ENCODE measurements at regions not wholly inside any gene's neighbourhood (a gene's known extent, or its start where the extent isn't known, plus 50 kb on each side); places are given as distances from the start of the nearest gene placed in this dataset.
A peak's percentile ranks its signal among the peaks of the same experiment; 100 is the strongest.

DNA sequence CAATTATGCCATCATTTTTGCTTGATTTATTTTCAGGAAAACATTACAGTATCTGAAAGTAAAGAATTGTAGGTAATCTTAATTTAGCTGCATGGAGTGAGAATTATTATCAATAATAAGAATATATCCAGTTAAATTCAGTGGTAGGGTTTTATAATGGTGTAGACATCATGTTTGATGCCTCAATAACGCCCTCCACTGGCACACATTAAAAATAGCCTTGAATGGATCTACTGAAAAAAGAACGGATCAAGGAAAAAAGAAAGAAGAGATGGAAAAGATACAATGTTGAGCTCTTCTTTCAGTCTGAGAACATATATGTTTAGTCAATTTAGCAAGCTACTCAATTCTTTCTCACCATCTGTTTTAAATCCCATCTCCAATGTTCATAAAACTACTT lies 319.2 kb downstream of the CDC14C start:
- Histone ChIP-seq H3K27me3 (ENCODE audit: control insufficient read depth, insufficient read depth, low read length) (no peaks in the 10 kb centered on the region), H3K4me3 (ENCODE audit: low read length) (no peak overlapping the region), H3K36me3 (ENCODE audit: control insufficient read depth, insufficient read depth, low read length) (no peaks in the 10 kb centered on the region), H3K27ac (ENCODE audit: low read length) (no peak overlapping the region), H3K9me3 (ENCODE audit: control insufficient read depth, insufficient read depth, low read length) (no peaks in the 10 kb centered on the region), H3K4me1 (ENCODE audit: control insufficient read depth, insufficient read depth, low read length) (peaks cover 8% of the 10 kb centered on the region; the same call in 1 of the 2 replicates)
- DNase-seq (ENCODE audit: low read depth, low spot score): no peak
- no CpG with 5 or more reads among the region's 2 CpGs for WGBS (ENCODE audit: insufficient coverage, insufficient read length)

DNA sequence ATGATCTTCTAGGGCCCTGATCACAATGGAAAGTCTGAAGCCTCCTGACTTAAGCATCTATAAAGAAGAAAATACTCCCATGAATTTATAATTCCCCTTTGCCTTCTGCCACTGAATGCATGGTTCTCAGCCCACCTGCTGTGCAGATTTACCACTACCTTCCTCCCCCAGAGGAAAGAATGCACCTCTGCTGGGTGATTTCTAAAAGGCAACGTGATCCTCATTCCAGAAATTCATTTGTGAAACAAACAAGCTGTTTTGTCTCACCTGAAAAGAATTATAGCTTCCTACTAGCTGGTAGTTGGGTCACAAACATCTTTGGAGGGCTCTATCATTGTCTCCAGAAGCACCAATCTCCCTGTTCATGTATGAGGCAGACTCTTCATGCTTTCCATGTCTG lies 320.2 kb downstream of the CDC14C start:
- Histone ChIP-seq H3K4me1 (ENCODE audit: control insufficient read depth, insufficient read depth, low read length) (peaks cover 8% of the 10 kb centered on the region; the same call in 1 of the 2 replicates), H3K9me3 (ENCODE audit: control insufficient read depth, insufficient read depth, low read length) (no peaks in the 10 kb centered on the region), H3K4me3 (ENCODE audit: low read length) (no peak overlapping the region), H3K27ac (ENCODE audit: low read length) (no peak overlapping the region), H3K27me3 (ENCODE audit: control insufficient read depth, insufficient read depth, low read length) (no peaks in the 10 kb centered on the region), H3K36me3 (ENCODE audit: control insufficient read depth, insufficient read depth, low read length) (no peaks in the 10 kb centered on the region)
- no CpG with 5 or more reads among the region's 1 CpG for WGBS (ENCODE audit: insufficient coverage, insufficient read length)
- DNase-seq (ENCODE audit: low read depth, low spot score): no peak

DNA sequence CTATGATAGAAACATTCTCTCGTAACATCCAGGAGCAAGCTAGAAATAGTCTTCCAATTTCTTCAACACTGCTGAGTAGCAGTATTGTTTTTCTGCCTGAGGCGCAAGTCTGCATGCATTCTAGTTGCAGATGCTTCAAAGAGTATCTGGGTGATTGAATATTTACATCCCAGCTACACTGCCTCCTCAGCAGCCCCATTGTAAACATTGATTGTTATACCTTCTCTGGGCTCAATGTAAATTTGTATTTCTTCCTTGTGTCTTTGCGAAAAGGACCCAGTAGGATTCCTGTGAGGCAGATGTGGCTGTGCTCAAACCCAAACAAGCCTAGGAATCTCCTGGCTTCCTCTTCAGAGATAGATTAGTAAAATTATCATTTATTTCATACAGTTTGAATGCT lies 320.7 kb downstream of the CDC14C start:
- WGBS (ENCODE audit: insufficient coverage, insufficient read length): no CpG with 5 or more reads among the region's 3 CpGs
- H3K27ac ChIP-seq (ENCODE audit: low read length): peak overlapping the region; percentile 91
- no peak for DNase-seq (ENCODE audit: low read depth, low spot score)
- H3K9me3 ChIP-seq (ENCODE audit: control insufficient read depth, insufficient read depth, low read length): no peaks in the 10 kb centered on the region
- H3K27me3 ChIP-seq (ENCODE audit: control insufficient read depth, insufficient read depth, low read length): no peaks in the 10 kb centered on the region
- H3K4me1 ChIP-seq (ENCODE audit: control insufficient read depth, insufficient read depth, low read length): peaks cover 8% of the 10 kb centered on the region; the same call in 1 of the 2 replicates
- H3K4me3 ChIP-seq (ENCODE audit: low read length): no peak overlapping the region
- no peaks in the 10 kb centered on the region for H3K36me3 ChIP-seq (ENCODE audit: control insufficient read depth, insufficient read depth, low read length)

- Histone ChIP-seq H3K36me3 (ENCODE audit: control insufficient read depth, insufficient read depth, low read length) (no peaks in the 10 kb centered on the region), H3K27ac (ENCODE audit: low read length) (no peak overlapping the region), H3K4me3 (ENCODE audit: low read length) (no peak overlapping the region), H3K27me3 (ENCODE audit: control insufficient read depth, insufficient read depth, low read length) (no peaks in the 10 kb centered on the region), H3K9me3 (ENCODE audit: control insufficient read depth, insufficient read depth, low read length) (no peaks in the 10 kb centered on the region), H3K4me1 (ENCODE audit: control insufficient read depth, insufficient read depth, low read length) (peaks cover 8% of the 10 kb centered on the region; the same call in 1 of the 2 replicates)
- DNase-seq (ENCODE audit: low read depth, low spot score): no peak
- no CpG with 5 or more reads among the region's 3 CpGs for WGBS (ENCODE audit: insufficient coverage, insufficient read length)
Measured at GRCh38 chr7:49247759-49248158, 323.4 kb downstream of the CDC14C start.

DNA sequence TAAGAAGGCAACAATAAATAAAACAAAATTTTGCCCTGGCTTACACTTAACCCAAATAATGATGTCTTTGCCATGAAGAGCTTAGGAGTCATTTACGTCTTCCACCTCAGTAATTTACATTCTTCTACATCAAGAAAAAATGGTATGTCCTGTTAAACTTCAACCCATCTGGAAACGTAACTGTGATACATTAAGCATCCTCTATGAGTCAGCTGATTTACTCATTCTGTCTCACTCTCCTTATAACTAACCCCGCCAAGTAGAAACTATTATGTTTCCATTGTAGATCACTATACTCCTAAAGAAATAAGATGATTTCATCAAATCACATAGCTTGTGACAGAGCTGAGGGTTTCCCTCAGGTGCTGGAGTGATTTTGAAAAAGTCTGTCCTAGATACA lies 330.7 kb downstream of the CDC14C start:
- no CpG with 5 or more reads among the region's 3 CpGs for WGBS (ENCODE audit: insufficient coverage, insufficient read length)
- no peaks in the 10 kb centered on the region for H3K36me3 ChIP-seq (ENCODE audit: control insufficient read depth, insufficient read depth, low read length)
- H3K27ac ChIP-seq (ENCODE audit: low read length): no peak overlapping the region
- no peaks in the 10 kb centered on the region for H3K27me3 ChIP-seq (ENCODE audit: control insufficient read depth, insufficient read depth, low read length)
- H3K4me3 ChIP-seq (ENCODE audit: low read length): no peak overlapping the region
- DNase-seq (ENCODE audit: low read depth, low spot score): no peak
- H3K9me3 ChIP-seq (ENCODE audit: control insufficient read depth, insufficient read depth, low read length): no peaks in the 10 kb centered on the region
- no peaks in the 10 kb centered on the region for H3K4me1 ChIP-seq (ENCODE audit: control insufficient read depth, insufficient read depth, low read length)

- no peaks in the 10 kb centered on the region for H3K4me1 ChIP-seq (ENCODE audit: control insufficient read depth, insufficient read depth, low read length)
- no peaks in the 10 kb centered on the region for H3K27me3 ChIP-seq (ENCODE audit: control insufficient read depth, insufficient read depth, low read length)
- no peaks in the 10 kb centered on the region for H3K36me3 ChIP-seq (ENCODE audit: control insufficient read depth, insufficient read depth, low read length)
- no peak overlapping the region for H3K4me3 ChIP-seq (ENCODE audit: low read length)
- DNase-seq (ENCODE audit: low read depth, low spot score): no peak
- no peak overlapping the region for H3K27ac ChIP-seq (ENCODE audit: low read length)
- no peaks in the 10 kb centered on the region for H3K9me3 ChIP-seq (ENCODE audit: control insufficient read depth, insufficient read depth, low read length)
- WGBS (ENCODE audit: insufficient coverage, insufficient read length): no CpG with 5 or more reads among the region's 2 CpGs
Measured at GRCh38 chr7:49260538-49260937, 336.2 kb downstream of the CDC14C start.

DNA sequence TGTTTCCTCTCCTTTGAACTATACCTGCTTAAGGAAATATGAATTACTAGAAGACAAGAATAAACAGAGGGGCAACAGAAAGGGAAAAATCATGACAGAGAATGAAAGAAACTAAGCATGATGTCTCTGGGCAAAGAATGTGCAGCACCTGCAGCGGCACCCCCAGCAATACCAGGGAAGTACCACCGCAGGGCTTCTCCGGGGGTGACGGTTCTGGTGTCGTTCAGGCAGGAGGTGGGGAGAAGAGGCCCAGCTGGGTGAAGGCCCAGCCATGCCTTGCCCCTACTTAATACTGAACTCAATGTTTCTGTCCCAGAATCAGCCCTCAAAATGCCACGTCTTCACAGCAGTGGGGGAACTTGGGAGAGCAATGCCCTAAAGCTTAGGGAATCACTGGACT lies 337.6 kb downstream of the CDC14C start:
- no peaks in the 10 kb centered on the region for H3K27me3 ChIP-seq (ENCODE audit: control insufficient read depth, insufficient read depth, low read length)
- H3K36me3 ChIP-seq (ENCODE audit: control insufficient read depth, insufficient read depth, low read length): no peaks in the 10 kb centered on the region
- H3K4me3 ChIP-seq (ENCODE audit: low read length): no peak overlapping the region
- no peaks in the 10 kb centered on the region for H3K4me1 ChIP-seq (ENCODE audit: control insufficient read depth, insufficient read depth, low read length)
- H3K27ac ChIP-seq (ENCODE audit: low read length): no peak overlapping the region
- H3K9me3 ChIP-seq (ENCODE audit: control insufficient read depth, insufficient read depth, low read length): no peaks in the 10 kb centered on the region
- WGBS (ENCODE audit: insufficient coverage, insufficient read length): no CpG with 5 or more reads among the region's 6 CpGs
- no peak for DNase-seq (ENCODE audit: low read depth, low spot score)

DNA sequence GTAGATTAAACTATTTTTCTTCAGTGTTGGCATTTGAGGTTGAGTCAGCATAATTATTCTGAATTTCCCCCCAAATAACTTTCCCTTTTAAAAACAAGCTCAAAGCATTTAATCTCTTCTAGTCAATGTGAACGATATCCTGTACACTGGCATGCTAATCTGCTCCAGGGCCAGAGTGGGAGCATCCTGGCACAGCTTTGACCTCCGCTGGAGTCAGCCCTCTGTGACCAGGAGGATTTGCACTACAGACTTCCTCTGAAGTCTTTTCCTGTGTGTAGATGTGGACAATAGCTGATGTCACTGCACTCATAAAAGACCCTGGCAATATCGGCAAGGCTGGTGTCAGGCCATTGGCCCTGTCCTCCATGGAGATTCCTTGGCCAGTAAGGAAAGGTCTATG lies 340.2 kb downstream of the CDC14C start:
- Histone ChIP-seq H3K4me3 (ENCODE audit: low read length) (no peak overlapping the region), H3K9me3 (ENCODE audit: control insufficient read depth, insufficient read depth, low read length) (no peaks in the 10 kb centered on the region), H3K4me1 (ENCODE audit: control insufficient read depth, insufficient read depth, low read length) (no peaks in the 10 kb centered on the region), H3K27ac (ENCODE audit: low read length) (no peak overlapping the region), H3K36me3 (ENCODE audit: control insufficient read depth, insufficient read depth, low read length) (no peaks in the 10 kb centered on the region), H3K27me3 (ENCODE audit: control insufficient read depth, insufficient read depth, low read length) (no peaks in the 10 kb centered on the region)
- WGBS (ENCODE audit: insufficient coverage, insufficient read length): no CpG with 5 or more reads among the region's 3 CpGs
- no peak for DNase-seq (ENCODE audit: low read depth, low spot score)

GRCh38 chr7:49273897-49274296 lies 349.6 kb downstream of the CDC14C start:
- Histone ChIP-seq H3K9me3 (ENCODE audit: control insufficient read depth, insufficient read depth, low read length) (no peaks in the 10 kb centered on the region), H3K27ac (ENCODE audit: low read length) (no peak overlapping the region), H3K27me3 (ENCODE audit: control insufficient read depth, insufficient read depth, low read length) (no peaks in the 10 kb centered on the region), H3K4me3 (ENCODE audit: low read length) (no peak overlapping the region), H3K4me1 (ENCODE audit: control insufficient read depth, insufficient read depth, low read length) (no peaks in the 10 kb centered on the region), H3K36me3 (ENCODE audit: control insufficient read depth, insufficient read depth, low read length) (no peaks in the 10 kb centered on the region)
- no CpG with 5 or more reads among the region's 1 CpG for WGBS (ENCODE audit: insufficient coverage, insufficient read length)
- DNase-seq (ENCODE audit: low read depth, low spot score): no peak

DNA sequence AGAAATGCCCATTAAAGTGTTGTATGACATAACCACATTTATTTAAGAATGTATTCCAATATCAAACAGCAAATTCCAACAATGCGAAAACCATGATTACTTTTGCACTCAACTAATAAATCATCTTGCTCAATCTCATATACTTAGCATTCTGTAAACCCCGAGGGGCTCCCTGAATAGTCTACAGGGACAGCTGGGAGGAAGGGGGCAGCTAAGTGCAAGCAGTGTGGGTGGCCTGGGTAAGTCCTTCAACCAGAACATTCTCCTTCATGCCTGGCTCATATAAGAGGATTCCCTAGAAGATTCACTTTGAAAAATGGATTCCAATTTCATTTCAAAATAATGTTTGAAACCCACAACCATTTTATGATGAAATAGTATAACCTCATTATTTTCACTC lies 355.5 kb downstream of the CDC14C start:
- no peaks in the 10 kb centered on the region for H3K36me3 ChIP-seq (ENCODE audit: control insufficient read depth, insufficient read depth, low read length)
- no peak overlapping the region for H3K27ac ChIP-seq (ENCODE audit: low read length)
- no peak overlapping the region for H3K4me3 ChIP-seq (ENCODE audit: low read length)
- H3K4me1 ChIP-seq (ENCODE audit: control insufficient read depth, insufficient read depth, low read length): no peaks in the 10 kb centered on the region
- H3K27me3 ChIP-seq (ENCODE audit: control insufficient read depth, insufficient read depth, low read length): no peaks in the 10 kb centered on the region
- H3K9me3 ChIP-seq (ENCODE audit: control insufficient read depth, insufficient read depth, low read length): no peaks in the 10 kb centered on the region
- DNase-seq (ENCODE audit: low read depth, low spot score): no peak
- no CpG with 5 or more reads among the region's 2 CpGs for WGBS (ENCODE audit: insufficient coverage, insufficient read length)

DNA sequence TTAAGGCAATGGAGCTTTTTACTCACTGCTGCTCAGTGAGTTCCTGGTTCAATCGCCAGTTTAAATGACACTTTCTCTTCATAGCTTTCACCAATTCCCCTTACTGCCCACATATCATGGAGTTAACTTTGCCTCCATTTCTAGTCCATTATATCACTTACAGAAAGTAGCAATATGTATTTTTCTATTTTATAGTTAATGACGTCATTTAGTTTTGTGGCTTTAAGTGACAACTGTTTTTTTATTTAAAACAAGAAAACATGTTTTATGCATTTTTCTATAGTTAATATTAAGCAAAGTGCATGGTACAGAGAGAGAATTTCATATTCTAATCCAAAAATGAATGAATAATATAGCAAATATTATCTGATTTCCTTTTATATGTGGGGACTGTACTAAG lies 363.3 kb downstream of the CDC14C start:
- no CpG with 5 or more reads among the region's 2 CpGs for WGBS (ENCODE audit: insufficient coverage, insufficient read length)
- no peak overlapping the region for H3K27ac ChIP-seq (ENCODE audit: low read length)
- H3K4me3 ChIP-seq (ENCODE audit: low read length): no peak overlapping the region
- DNase-seq (ENCODE audit: low read depth, low spot score): no peak
- no peaks in the 10 kb centered on the region; the same call in 1 of the 2 replicates for H3K4me1 ChIP-seq (ENCODE audit: control insufficient read depth, insufficient read depth, low read length)
- H3K27me3 ChIP-seq (ENCODE audit: control insufficient read depth, insufficient read depth, low read length): no peaks in the 10 kb centered on the region
- no peaks in the 10 kb centered on the region for H3K36me3 ChIP-seq (ENCODE audit: control insufficient read depth, insufficient read depth, low read length)
- no peaks in the 10 kb centered on the region for H3K9me3 ChIP-seq (ENCODE audit: control insufficient read depth, insufficient read depth, low read length)
